Ovary (tissue), 3 donors: ENCODE measurements at regions not wholly inside any gene's neighbourhood (a gene's known extent, or its start where the extent isn't known, plus 50 kb on each side); places are given as distances from the start of the nearest gene placed in this dataset.

Experiments used
- CTCF ChIP-seq, 3 donors: fragments of 450-650 bp in 2 of 3; fragments of 200-600 bp in 1 of 3; IDR thresholded peaks; one replicate each; pipeline versions ENCODE4 v1.5.1 to v1.8.0; 2016 to 2022; ENCODE audit warnings: antibody characterized with exemption in 3 of 3, mild to moderate bottlenecking in 1 of 3
- EP300 ChIP-seq: sonication (generic); formaldehyde crosslinking; IDR thresholded peaks from one replicate; pipeline ENCODE4 v1.6.1; 2017; ENCODE audit warnings: antibody characterized with exemption
- donor health status: DM: no; HTN: no; CAD: no.

DNA sequence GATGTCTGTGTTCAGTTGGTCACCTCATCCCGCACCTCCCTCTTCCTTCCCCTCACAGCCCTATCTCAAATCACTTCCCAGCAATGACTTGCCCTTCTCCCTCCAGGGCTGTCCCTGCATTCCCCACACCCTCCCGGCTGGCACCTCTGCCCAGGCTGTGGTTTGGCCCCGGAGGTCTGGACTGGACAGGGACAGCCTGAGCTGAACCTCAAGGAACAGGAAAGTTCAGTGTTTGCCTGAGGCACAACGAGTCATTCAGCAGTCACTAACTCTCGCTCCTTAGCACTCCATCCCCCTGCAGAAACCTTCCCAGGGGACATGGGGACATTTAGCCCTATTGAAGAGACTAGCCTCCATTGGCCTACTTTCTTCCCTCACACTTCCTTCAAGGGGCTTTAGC lies 58.3 kb upstream of the MAP3K1 start:
- TF ChIP-seq EP300 (no peak), CTCF (IDR thresholded peaks at IDR 0.05) (no peak)
